Stimulated activated CD4-positive, alpha-beta T cell treated with anti-CD3 and anti-CD28 coated beads, Interleukin-4, amount 100 ng/mL, for 48 hours (primary cell): ENCODE measurements at regions not wholly inside any gene's neighbourhood (a gene's known extent, or its start where the extent isn't known, plus 50 kb on each side); places are given as distances from the start of the nearest gene placed in this dataset.

Source experiments
- DNase-seq, 2 donors: peaks; one replicate each; pipeline ENCODE4 v3.0.0-alpha.2; 2020; ENCODE audit warnings: low read depth in 2 of 2

GRCh38 chr4:107318078-107318477 lies 282.0 kb upstream of the DKK2 start:
- no peak for DNase-seq

- no peak for DNase-seq
Measured at GRCh38 chr4:107317611-107318010, 281.5 kb upstream of the DKK2 start.

GRCh38 chr4:107315584-107315983 lies 279.5 kb upstream of the DKK2 start:
- DNase-seq: no peak

- DNase-seq: no peak
Measured at GRCh38 chr4:107314156-107314555, 278.0 kb upstream of the DKK2 start.

GRCh38 chr4:107312366-107312765 lies 276.3 kb upstream of the DKK2 start:
- no peak for DNase-seq

- no peak for DNase-seq
Measured at GRCh38 chr4:107304699-107305286, 268.7 kb upstream of the DKK2 start.

- DNase-seq: no peak
Measured at GRCh38 chr4:107299646-107300045, 263.5 kb upstream of the DKK2 start.

- DNase-seq: no peak
Measured at GRCh38 chr4:107292979-107293378, 256.9 kb upstream of the DKK2 start.

- no peak for DNase-seq
Measured at GRCh38 chr4:107283587-107284559, 247.8 kb upstream of the DKK2 start.

GRCh38 chr4:107279733-107280132 lies 243.6 kb upstream of the DKK2 start:
- no peak for DNase-seq

- DNase-seq: no peak
Measured at GRCh38 chr4:107278791-107279483, 242.8 kb upstream of the DKK2 start.

- DNase-seq: no peak
Measured at GRCh38 chr4:107276052-107276451, 239.9 kb upstream of the DKK2 start.

- no peak for DNase-seq
Measured at GRCh38 chr4:107275225-107275624, 239.1 kb upstream of the DKK2 start.

GRCh38 chr4:107270614-107271013 lies 234.5 kb upstream of the DKK2 start:
- no peak for DNase-seq

- DNase-seq: no peak
Measured at GRCh38 chr4:107269175-107269574, 233.1 kb upstream of the DKK2 start.

- no peak for DNase-seq
Measured at GRCh38 chr4:107265859-107266258, 229.7 kb upstream of the DKK2 start.

GRCh38 chr4:107261241-107261874 lies 225.2 kb upstream of the DKK2 start:
- no peak for DNase-seq

GRCh38 chr4:107258359-107258758 lies 222.2 kb upstream of the DKK2 start:
- DNase-seq: no peak

GRCh38 chr4:107255596-107255995 lies 219.5 kb upstream of the DKK2 start:
- no peak for DNase-seq

- DNase-seq: no peak
Measured at GRCh38 chr4:107255114-107255513, 219.0 kb upstream of the DKK2 start.

GRCh38 chr4:107253579-107254068 lies 217.5 kb upstream of the DKK2 start:
- no peak for DNase-seq

- DNase-seq: no peak
Measured at GRCh38 chr4:107253090-107253489, 217.0 kb upstream of the DKK2 start.
